IPS-NIHi7 (cell line): ENCODE measurements at regions not wholly inside any gene's neighbourhood (a gene's known extent, or its start where the extent isn't known, plus 50 kb on each side); places are given as distances from the start of the nearest gene placed in this dataset.
A peak's percentile ranks its signal among the peaks of the same experiment; 100 is the strongest.
"Not testable (repeated sequence)": the region's sequence is repeated elsewhere in the genome, so short reads cannot be mapped to it uniquely, and the experiment has no call there.

ENCODE experiments used
- DNase-seq: peaks from one replicate; pipeline ENCODE4 v3.0.0; 2012; ENCODE audit warnings: mixed read lengths; ENCODE audit errors: extremely low spot score

- no peak for DNase-seq
These were observed 152.6 kb upstream of the FZD8 start for GRCh38 chr10:35794703-35795102.

- no peak for DNase-seq
These were observed 150.2 kb upstream of the FZD8 start for GRCh38 chr10:35792291-35792690.

GRCh38 chr10:35789996-35790395 is 147.9 kb upstream of the FZD8 start:
- no peak for DNase-seq

GRCh38 chr10:35784751-35785150 is 142.7 kb upstream of the FZD8 start:
- no peak for DNase-seq

GRCh38 chr10:35783305-35783838 is 141.3 kb upstream of the FZD8 start:
- DNase-seq = no peak

GRCh38 chr10:35781643-35782035 is 139.5 kb upstream of the FZD8 start:
- DNase-seq = peak; percentile 60

- DNase-seq = no peak
These were observed 139.0 kb upstream of the FZD8 start for GRCh38 chr10:35780970-35781642.

GRCh38 chr10:35778306-35778705 is 136.2 kb upstream of the FZD8 start:
- no peak for DNase-seq

- DNase-seq = not testable (repeated sequence)
These were observed 134.5 kb upstream of the FZD8 start for GRCh38 chr10:35776557-35776956.

- DNase-seq = no peak
These were observed 132.0 kb upstream of the FZD8 start for GRCh38 chr10:35774109-35774508.

GRCh38 chr10:35770817-35771355 is 128.8 kb upstream of the FZD8 start:
- peak; percentile 59 for DNase-seq

- no peak for DNase-seq
These were observed 127.7 kb upstream of the FZD8 start for GRCh38 chr10:35769795-35770194.

- no peak for DNase-seq
These were observed 126.6 kb upstream of the FZD8 start for GRCh38 chr10:35768731-35769130.

- no peak for DNase-seq
These were observed 125.9 kb upstream of the FZD8 start for GRCh38 chr10:35768011-35768410.

GRCh38 chr10:35765996-35766395 is 123.9 kb upstream of the FZD8 start:
- DNase-seq = no peak

- DNase-seq = peak; percentile 50
These were observed 123.0 kb upstream of the FZD8 start for GRCh38 chr10:35765066-35765527.

GRCh38 chr10:35762311-35763030 is 120.4 kb upstream of the FZD8 start:
- no peak for DNase-seq

- DNase-seq = no peak
These were observed 116.0 kb upstream of the FZD8 start for GRCh38 chr10:35758076-35758475.

- DNase-seq = no peak
These were observed 112.4 kb upstream of the FZD8 start for GRCh38 chr10:35754519-35754918.

- no peak for DNase-seq
These were observed 110.7 kb upstream of the FZD8 start for GRCh38 chr10:35752469-35753461.

GRCh38 chr10:35751347-35751746 is 109.3 kb upstream of the FZD8 start:
- no peak for DNase-seq

GRCh38 chr10:35749230-35749629 is 107.1 kb upstream of the FZD8 start:
- no peak for DNase-seq
